GM23338 (cell line): ENCODE measurements at regions not wholly inside any gene's neighbourhood (a gene's known extent, or its start where the extent isn't known, plus 50 kb on each side); places are given as distances from the start of the nearest gene placed in this dataset.

Experiments
- ATAC-seq: fragments of 200-7000 bp; cut with Tn5 transposase; 3 replicates; pipeline ENCODE4 v1.9.1; 2020
- DNase-seq: peaks from one replicate; pipeline ENCODE4 v3.0.0-alpha.2; 2015; ENCODE audit warnings: low spot score
- H2AFZ ChIP-seq: fragments of 200-600 bp; sonication (generic); 2 replicates; pipeline ENCODE4 v1.8.0; 2016; ENCODE audit warnings: antibody characterized with exemption, mild to moderate bottlenecking, moderate library complexity
- H3F3A ChIP-seq: fragments of 200-600 bp; sonication (generic); replicated peaks from 2 replicates; pipeline ENCODE4 v1.8.0; 2017; ENCODE audit warnings: antibody characterized with exemption, mixed run types, low read depth
- H3K27ac ChIP-seq: fragments of 200-600 bp; sonication (generic); 2 replicates; pipeline ENCODE4 v1.6.1; 2016; ENCODE audit warnings: low read depth
- H3K27me3 ChIP-seq: fragments of 200-600 bp; sonication (generic); 2 replicates; pipeline ENCODE4 v1.8.0; 2016; ENCODE audit warnings: mild to moderate bottlenecking, mixed run types, moderate library complexity; ENCODE audit not compliant: insufficient read depth
- H3K36me3 ChIP-seq: fragments of 200-600 bp; sonication (generic); 2 replicates; pipeline ENCODE4 v1.8.0; 2016; ENCODE audit warnings: mild to moderate bottlenecking; ENCODE audit not compliant: insufficient read depth
- H3K4me1 ChIP-seq: fragments of 200-600 bp; sonication (generic); 2 replicates; pipeline ENCODE4 v1.8.0; 2016; ENCODE audit warnings: mild to moderate bottlenecking, moderate library complexity; ENCODE audit not compliant: insufficient read depth
- H3K4me2 ChIP-seq: fragments of 200-600 bp; sonication (generic); 2 replicates; pipeline ENCODE4 v1.7.1; 2017; ENCODE audit warnings: mixed run types
- H3K4me3 ChIP-seq: fragments of 200-600 bp; sonication (generic); 2 replicates; pipeline ENCODE4 v1.6.1; 2016; ENCODE audit warnings: mixed run types
- H3K79me2 ChIP-seq: fragments of 200-600 bp; sonication (generic); replicated peaks from 2 replicates; pipeline ENCODE4 v1.8.0; 2017; ENCODE audit warnings: mild to moderate bottlenecking; ENCODE audit not compliant: insufficient read depth
- H3K9me2 ChIP-seq: fragments of 200-600 bp; sonication (generic); 2 replicates; pipeline ENCODE4 v1.8.0; 2017; ENCODE audit not compliant: insufficient read depth
- H4K20me1 ChIP-seq: fragments of 200-600 bp; sonication (generic); replicated peaks from 2 replicates; pipeline ENCODE4 v1.8.0; 2017; ENCODE audit warnings: mild to moderate bottlenecking; ENCODE audit not compliant: insufficient read depth
- H3K27ac Mint-ChIP-seq: 2 replicates; pipeline ENCODE4 v1.8.0; 2020; ENCODE audit warnings: inconsistent platforms, mild to moderate bottlenecking, moderate library complexity, mixed read lengths
- H3K27me3 Mint-ChIP-seq: 3 replicates; pipeline ENCODE4 v1.8.0; 2022; ENCODE audit warnings: low read depth, mild to moderate bottlenecking, moderate library complexity, mixed read lengths, inconsistent platforms; ENCODE audit not compliant: insufficient read depth, poor library complexity
- H3K36me3 Mint-ChIP-seq: 3 replicates; pipeline ENCODE4 v1.8.0; 2021; ENCODE audit warnings: low read depth, mild to moderate bottlenecking, inconsistent platforms, moderate library complexity, mixed read lengths
- H3K4me1 Mint-ChIP-seq: 3 replicates; pipeline ENCODE4 v1.8.0; 2020; ENCODE audit warnings: mild to moderate bottlenecking, inconsistent platforms, mixed read lengths
- H3K4me3 Mint-ChIP-seq: 3 replicates; pipeline ENCODE4 v1.8.0; 2021; ENCODE audit warnings: moderate library complexity, mild to moderate bottlenecking, inconsistent platforms, mixed read lengths
- H3K9me3 Mint-ChIP-seq: 3 replicates; pipeline ENCODE4 v1.8.0; 2020; ENCODE audit warnings: moderate library complexity, mild to moderate bottlenecking, inconsistent platforms, mixed read lengths
- ETS1 ChIP-seq: IDR thresholded peaks from 2 replicates; pipeline ENCODE4 v1.6.1; 2016; ENCODE audit warnings: antibody characterized with exemption
- EZH2phosphoT487 ChIP-seq: fragments of 200-600 bp; sonication (generic); IDR thresholded peaks from one replicate; pipeline ENCODE4 v1.8.1; 2018; ENCODE audit warnings: antibody characterized with exemption; ENCODE audit not compliant: unreplicated experiment
- NANOG ChIP-seq: IDR thresholded peaks from 2 replicates; pipeline ENCODE4 v1.6.1; 2016; ENCODE audit warnings: antibody characterized with exemption, borderline replicate concordance
- ZNF114 ChIP-seq: fragments of 250-450 bp; sonication (Bioruptor Pico); IDR thresholded peaks from 2 replicates; pipeline ENCODE4 v1.5.0; 2020; ENCODE audit warnings: mild to moderate bottlenecking, moderate library complexity
- TF ChIP-seq, protein P1 (sequence below): fragments of 250-450 bp; sonication (Bioruptor Pico); IDR thresholded peaks from 2 replicates; pipeline ENCODE4 v1.5.0; 2020; ENCODE audit warnings: mild to moderate bottlenecking, moderate library complexity
- TF ChIP-seq, protein P2 (sequence below), 2 experiments: fragments of 200-600 bp in 1 of 2; sonication (generic) in 1 of 2; conservative IDR thresholded peaks; 2 replicates each; pipeline versions ENCODE4 v1.5.1 to v1.6.1; 2016 to 2017; ENCODE audit warnings: antibody characterized with exemption in 2 of 2, low read depth in 2 of 2, mild to moderate bottlenecking in 2 of 2, moderate library complexity in 1 of 2

GRCh38 chr10:55378196-55378595 lies 577.2 kb upstream of the PCDH15 start (continued):
- TF ChIP-seq, protein P1, sequence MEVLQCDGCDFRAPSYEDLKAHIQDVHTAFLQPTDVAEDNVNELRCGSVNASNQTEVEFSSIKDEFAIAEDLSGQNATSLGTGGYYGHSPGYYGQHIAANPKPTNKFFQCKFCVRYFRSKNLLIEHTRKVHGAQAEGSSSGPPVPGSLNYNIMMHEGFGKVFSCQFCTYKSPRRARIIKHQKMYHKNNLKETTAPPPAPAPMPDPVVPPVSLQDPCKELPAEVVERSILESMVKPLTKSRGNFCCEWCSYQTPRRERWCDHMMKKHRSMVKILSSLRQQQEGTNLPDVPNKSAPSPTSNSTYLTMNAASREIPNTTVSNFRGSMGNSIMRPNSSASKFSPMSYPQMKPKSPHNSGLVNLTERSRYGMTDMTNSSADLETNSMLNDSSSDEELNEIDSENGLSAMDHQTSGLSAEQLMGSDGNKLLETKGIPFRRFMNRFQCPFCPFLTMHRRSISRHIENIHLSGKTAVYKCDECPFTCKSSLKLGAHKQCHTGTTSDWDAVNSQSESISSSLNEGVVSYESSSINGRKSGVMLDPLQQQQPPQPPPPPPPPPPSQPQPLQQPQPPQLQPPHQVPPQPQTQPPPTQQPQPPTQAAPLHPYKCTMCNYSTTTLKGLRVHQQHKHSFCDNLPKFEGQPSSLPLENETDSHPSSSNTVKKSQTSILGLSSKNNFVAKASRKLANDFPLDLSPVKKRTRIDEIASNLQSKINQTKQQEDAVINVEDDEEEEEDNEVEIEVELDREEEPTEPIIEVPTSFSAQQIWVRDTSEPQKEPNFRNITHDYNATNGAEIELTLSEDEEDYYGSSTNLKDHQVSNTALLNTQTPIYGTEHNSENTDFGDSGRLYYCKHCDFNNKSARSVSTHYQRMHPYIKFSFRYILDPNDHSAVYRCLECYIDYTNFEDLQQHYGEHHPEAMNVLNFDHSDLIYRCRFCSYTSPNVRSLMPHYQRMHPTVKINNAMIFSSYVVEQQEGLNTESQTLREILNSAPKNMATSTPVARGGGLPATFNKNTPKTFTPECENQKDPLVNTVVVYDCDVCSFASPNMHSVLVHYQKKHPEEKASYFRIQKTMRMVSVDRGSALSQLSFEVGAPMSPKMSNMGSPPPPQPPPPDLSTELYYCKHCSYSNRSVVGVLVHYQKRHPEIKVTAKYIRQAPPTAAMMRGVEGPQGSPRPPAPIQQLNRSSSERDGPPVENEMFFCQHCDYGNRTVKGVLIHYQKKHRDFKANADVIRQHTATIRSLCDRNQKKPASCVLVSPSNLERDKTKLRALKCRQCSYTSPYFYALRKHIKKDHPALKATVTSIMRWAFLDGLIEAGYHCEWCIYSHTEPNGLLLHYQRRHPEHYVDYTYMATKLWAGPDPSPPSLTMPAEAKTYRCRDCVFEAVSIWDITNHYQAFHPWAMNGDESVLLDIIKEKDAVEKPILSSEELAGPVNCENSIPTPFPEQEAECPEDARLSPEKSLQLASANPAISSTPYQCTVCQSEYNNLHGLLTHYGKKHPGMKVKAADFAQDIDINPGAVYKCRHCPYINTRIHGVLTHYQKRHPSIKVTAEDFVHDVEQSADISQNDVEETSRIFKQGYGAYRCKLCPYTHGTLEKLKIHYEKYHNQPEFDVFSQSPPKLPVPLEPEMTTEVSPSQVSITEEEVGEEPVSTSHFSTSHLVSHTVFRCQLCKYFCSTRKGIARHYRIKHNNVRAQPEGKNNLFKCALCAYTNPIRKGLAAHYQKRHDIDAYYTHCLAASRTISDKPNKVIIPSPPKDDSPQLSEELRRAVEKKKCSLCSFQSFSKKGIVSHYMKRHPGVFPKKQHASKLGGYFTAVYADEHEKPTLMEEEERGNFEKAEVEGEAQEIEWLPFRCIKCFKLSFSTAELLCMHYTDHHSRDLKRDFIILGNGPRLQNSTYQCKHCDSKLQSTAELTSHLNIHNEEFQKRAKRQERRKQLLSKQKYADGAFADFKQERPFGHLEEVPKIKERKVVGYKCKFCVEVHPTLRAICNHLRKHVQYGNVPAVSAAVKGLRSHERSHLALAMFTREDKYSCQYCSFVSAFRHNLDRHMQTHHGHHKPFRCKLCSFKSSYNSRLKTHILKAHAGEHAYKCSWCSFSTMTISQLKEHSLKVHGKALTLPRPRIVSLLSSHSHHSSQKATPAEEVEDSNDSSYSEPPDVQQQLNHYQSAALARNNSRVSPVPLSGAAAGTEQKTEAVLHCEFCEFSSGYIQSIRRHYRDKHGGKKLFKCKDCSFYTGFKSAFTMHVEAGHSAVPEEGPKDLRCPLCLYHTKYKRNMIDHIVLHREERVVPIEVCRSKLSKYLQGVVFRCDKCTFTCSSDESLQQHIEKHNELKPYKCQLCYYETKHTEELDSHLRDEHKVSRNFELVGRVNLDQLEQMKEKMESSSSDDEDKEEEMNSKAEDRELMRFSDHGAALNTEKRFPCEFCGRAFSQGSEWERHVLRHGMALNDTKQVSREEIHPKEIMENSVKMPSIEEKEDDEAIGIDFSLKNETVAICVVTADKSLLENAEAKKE (CRISPR knock-in tag) = no peak
- TF ChIP-seq ZNF114 = no peak
- TF ChIP-seq EZH2phosphoT487 = no peak

DNA sequence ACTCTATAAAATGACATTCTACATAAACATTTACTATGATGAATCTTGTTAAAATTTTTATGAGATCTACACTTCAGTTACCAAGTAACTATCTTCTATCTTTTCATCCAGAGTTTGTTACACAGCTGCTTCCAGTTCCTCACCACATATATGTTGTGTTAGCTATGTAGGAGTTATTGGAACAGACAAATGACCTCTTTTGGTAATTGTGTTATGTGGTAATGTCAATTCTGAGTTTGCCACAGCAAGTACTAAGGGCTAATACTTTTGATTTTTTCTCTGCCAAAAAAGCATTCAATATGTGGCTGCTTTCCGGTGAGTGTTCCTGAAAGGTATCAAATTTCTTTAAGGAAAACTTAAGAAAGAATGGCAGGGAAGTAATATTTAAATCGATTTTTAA lies 573.9 kb upstream of the PCDH15 start:
- Histone ChIP-seq H3K4me2 (no peak overlapping the region), H3K4me1 (no peaks in the 10 kb centered on the region), H3K27me3 (no peaks in the 10 kb centered on the region), H3F3A (no peaks in the 10 kb centered on the region), H3K27ac (no peak overlapping the region), H4K20me1 (no peaks in the 10 kb centered on the region), H3K79me2 (no peaks in the 10 kb centered on the region), H3K36me3 (no peaks in the 10 kb centered on the region), H3K9me2 (no peaks in the 10 kb centered on the region), H2AFZ (no peak overlapping the region), H3K4me3 (no peak overlapping the region)
- Mint-ChIP-seq H3K27me3 (no peaks in the 10 kb centered on the region), H3K4me3 (no peak overlapping the region), H3K27ac (no peak overlapping the region), H3K9me3 (no peaks in the 10 kb centered on the region), H3K36me3 (no peaks in the 10 kb centered on the region), H3K4me1 (peaks cover 9% of the 10 kb centered on the region; the same call in 2 of the 3 replicates)
- DNase-seq (no peak), ATAC-seq (no peak)
- no peak for TF ChIP-seq NANOG

GRCh38 chr10:55374060-55374459 lies 573.0 kb upstream of the PCDH15 start:
- Histone ChIP-seq H3K36me3 (no peaks in the 10 kb centered on the region), H3K4me1 (no peaks in the 10 kb centered on the region), H3K4me2 (no peak overlapping the region), H3K27me3 (no peaks in the 10 kb centered on the region), H3K9me2 (no peaks in the 10 kb centered on the region), H3K27ac (no peak overlapping the region), H3K79me2 (no peaks in the 10 kb centered on the region), H2AFZ (no peak overlapping the region), H4K20me1 (no peaks in the 10 kb centered on the region), H3K4me3 (no peak overlapping the region), H3F3A (no peaks in the 10 kb centered on the region)
- Mint-ChIP-seq H3K9me3 (no peaks in the 10 kb centered on the region), H3K4me1 (peaks cover 9% of the 10 kb centered on the region; the same call in 2 of the 3 replicates), H3K27ac (no peak overlapping the region), H3K36me3 (no peaks in the 10 kb centered on the region), H3K4me3 (no peak overlapping the region), H3K27me3 (no peaks in the 10 kb centered on the region)
- DNase-seq (no peak), ATAC-seq (no peak)
- TF ChIP-seq ETS1 (no peak), EZH2phosphoT487 (no peak)
- TF ChIP-seq, protein P2, sequence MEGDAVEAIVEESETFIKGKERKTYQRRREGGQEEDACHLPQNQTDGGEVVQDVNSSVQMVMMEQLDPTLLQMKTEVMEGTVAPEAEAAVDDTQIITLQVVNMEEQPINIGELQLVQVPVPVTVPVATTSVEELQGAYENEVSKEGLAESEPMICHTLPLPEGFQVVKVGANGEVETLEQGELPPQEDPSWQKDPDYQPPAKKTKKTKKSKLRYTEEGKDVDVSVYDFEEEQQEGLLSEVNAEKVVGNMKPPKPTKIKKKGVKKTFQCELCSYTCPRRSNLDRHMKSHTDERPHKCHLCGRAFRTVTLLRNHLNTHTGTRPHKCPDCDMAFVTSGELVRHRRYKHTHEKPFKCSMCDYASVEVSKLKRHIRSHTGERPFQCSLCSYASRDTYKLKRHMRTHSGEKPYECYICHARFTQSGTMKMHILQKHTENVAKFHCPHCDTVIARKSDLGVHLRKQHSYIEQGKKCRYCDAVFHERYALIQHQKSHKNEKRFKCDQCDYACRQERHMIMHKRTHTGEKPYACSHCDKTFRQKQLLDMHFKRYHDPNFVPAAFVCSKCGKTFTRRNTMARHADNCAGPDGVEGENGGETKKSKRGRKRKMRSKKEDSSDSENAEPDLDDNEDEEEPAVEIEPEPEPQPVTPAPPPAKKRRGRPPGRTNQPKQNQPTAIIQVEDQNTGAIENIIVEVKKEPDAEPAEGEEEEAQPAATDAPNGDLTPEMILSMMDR (conservative IDR thresholded peaks at IDR 0.05; ENCODE audit: low read depth in 2 of 2) = no peak
